IMR-90 (cell line): ENCODE measurements at regions not wholly inside any gene's neighbourhood (a gene's known extent, or its start where the extent isn't known, plus 50 kb on each side); places are given as distances from the start of the nearest gene placed in this dataset.
"Not testable (repeated sequence)": the region's sequence is repeated elsewhere in the genome, so short reads cannot be mapped to it uniquely, and the experiment has no call there.

ENCODE experiments used
- ATAC-seq: fragments of 200-7000 bp; cut with Tn5 transposase; 2 replicates; pipeline ENCODE4 v1.9.1; 2020; ENCODE audit warnings: low read depth, mild to moderate bottlenecking, moderate library complexity
- BruUV-seq: library from RNA; stranded (reverse); fragments of 400-500 nt; replicated peaks from 2 replicates; lab custom pipeline; 2021; lab: Mats Ljungman, UMichigan
- CTCF ChIA-PET: fragments of 300-600 bp; formaldehyde crosslinking; extraction: SDS; loops from one replicate; lab custom pipeline; 2021; ENCODE audit warnings: antibody characterized with exemption; lab: Yijun Ruan, JAX
- POLR2A ChIA-PET: fragments of 300-600 bp; sonication (Branson Sonifier 250); formaldehyde crosslinking; loops from one replicate; lab custom pipeline; 2022; ENCODE audit warnings: antibody characterized with exemption; ENCODE audit not compliant: unreplicated experiment; lab: Charles Lee
- DNase-seq: peaks from one replicate; pipeline ENCODE4 v3.0.0; 2013
- H2AFZ ChIP-seq: replicated peaks from 2 replicates; pipeline ENCODE3; 2013; ENCODE audit warnings: low read length, mild to moderate bottlenecking; ENCODE audit not compliant: poor library complexity
- H2AK5ac ChIP-seq: 2 replicates; pipeline ENCODE4 v1.6.1; 2013; ENCODE audit warnings: low read depth, low read length, inconsistent platforms
- H2AK9ac ChIP-seq: replicated peaks from 2 replicates; pipeline ENCODE3; 2013; ENCODE audit warnings: mild to moderate bottlenecking, low read depth, low read length, moderate library complexity; ENCODE audit not compliant: poor library complexity
- H2BK120ac ChIP-seq: 2 replicates; pipeline ENCODE4 v1.6.1; 2013; ENCODE audit warnings: low read depth, low read length, inconsistent platforms
- H2BK15ac ChIP-seq: 3 replicates; pipeline ENCODE4 v1.6.1; 2013; ENCODE audit warnings: low read depth, low read length, inconsistent platforms
- H2BK20ac ChIP-seq: 2 replicates; pipeline ENCODE4 v1.6.1; 2013; ENCODE audit warnings: low read depth, mild to moderate bottlenecking, inconsistent platforms, low read length, moderate library complexity
- H2BK5ac ChIP-seq: 2 replicates; pipeline ENCODE4 v1.6.1; 2013; ENCODE audit warnings: mild to moderate bottlenecking, low read depth, low read length, inconsistent platforms; ENCODE audit not compliant: poor library complexity, severe bottlenecking
- H3K14ac ChIP-seq: replicated peaks from 2 replicates; pipeline ENCODE4 v1.6.1; 2013; ENCODE audit warnings: low read depth, low read length, inconsistent platforms
- H3K18ac ChIP-seq: 2 replicates; pipeline ENCODE4 v1.6.1; 2013; ENCODE audit warnings: low read depth, low read length, control low read depth
- H3K23ac ChIP-seq: 2 replicates; pipeline ENCODE4 v1.6.1; 2013; ENCODE audit warnings: low read depth, low read length, inconsistent platforms
- H3K27ac ChIP-seq: 2 replicates; pipeline ENCODE4 v1.5.1; 2013; ENCODE audit warnings: mild to moderate bottlenecking, control low read depth, low read length; ENCODE audit not compliant: insufficient read depth
- H3K27me3 ChIP-seq: 2 replicates; pipeline ENCODE4 v1.6.1; 2013; ENCODE audit warnings: low read length; ENCODE audit not compliant: control insufficient read depth, insufficient read depth
- H3K36me3 ChIP-seq: 2 replicates; pipeline ENCODE4 v1.6.1; 2013; ENCODE audit warnings: low read length, mixed read lengths; ENCODE audit not compliant: control insufficient read depth, insufficient read depth
- H3K4ac ChIP-seq: 2 replicates; pipeline ENCODE4 v1.6.1; 2013; ENCODE audit warnings: low read depth, low read length, inconsistent platforms
- H3K4me1 ChIP-seq: 2 replicates; pipeline ENCODE4 v1.6.1; 2013; ENCODE audit warnings: low read length, mixed read lengths; ENCODE audit not compliant: control insufficient read depth, insufficient read depth
- H3K4me2 ChIP-seq: 2 replicates; pipeline ENCODE4 v1.6.1; 2013; ENCODE audit warnings: low read depth, mild to moderate bottlenecking, control low read depth, low read length, moderate library complexity
- H3K4me3 ChIP-seq: 2 replicates; pipeline ENCODE4 v1.5.1; 2013; ENCODE audit warnings: low read depth, mild to moderate bottlenecking, control low read depth, low read length, moderate library complexity; ENCODE audit not compliant: insufficient read depth
- H3K56ac ChIP-seq: 2 replicates; pipeline ENCODE4 v1.6.1; 2013; ENCODE audit warnings: low read length, inconsistent platforms; ENCODE audit not compliant: insufficient read depth; ENCODE audit errors: extremely low read depth
- H3K79me1 ChIP-seq, 2 experiments: 2 replicates each; pipeline ENCODE4 v1.6.1; 2013; ENCODE audit warnings: low read length in 2 of 2, inconsistent platforms in 1 of 2, low read depth in 1 of 2
- H3K9ac ChIP-seq: 2 replicates; pipeline ENCODE4 v1.6.1; 2013; ENCODE audit warnings: low read depth, low read length, control low read depth
- H3K9me1 ChIP-seq: 2 replicates; pipeline ENCODE4 v1.6.1; 2013; ENCODE audit warnings: low read length, inconsistent platforms; ENCODE audit not compliant: insufficient read depth
- H3K9me3 ChIP-seq: 2 replicates; pipeline ENCODE4 v1.6.1; 2013; ENCODE audit warnings: low read length; ENCODE audit not compliant: control insufficient read depth, insufficient read depth
- H4K20me1 ChIP-seq: 2 replicates; pipeline ENCODE4 v1.6.1; 2013; ENCODE audit warnings: low read length, inconsistent platforms; ENCODE audit not compliant: insufficient read depth
- H4K5ac ChIP-seq: 2 replicates; pipeline ENCODE4 v1.6.1; 2013; ENCODE audit warnings: mild to moderate bottlenecking, low read depth, low read length, control low read depth
- H4K8ac ChIP-seq, 2 experiments: 2 replicates each; pipeline ENCODE4 v1.6.1; 2013; ENCODE audit warnings: low read depth in 2 of 2, low read length in 2 of 2, control low read depth in 1 of 2, inconsistent platforms in 1 of 2
- H4K91ac ChIP-seq: 2 replicates; pipeline ENCODE4 v1.6.1; 2013; ENCODE audit warnings: low read depth, low read length, inconsistent platforms; ENCODE audit not compliant: insufficient read depth
- WGBS, 2 experiments: methylation state at CpG; one replicate each; pipeline versions ENCODE4 v1.1.5 to v1.1.7; 2013; ENCODE audit warnings: missing lambda C conversion rate in 2 of 2; ENCODE audit not compliant: insufficient read length in 1 of 2; ENCODE audit errors: extremely low coverage in 2 of 2; 5-methylcytosine and 5-hydroxymethylcytosine counted together
- dilution Hi-C: fragments of 300-500 bp; cut with HindIII; formaldehyde crosslinking; loops from one replicate; pipeline ENCODE4 v1.14.3; 2018; ENCODE audit warnings: low sequenced_read_pairs; ENCODE audit not compliant: unreplicated experiment
- in situ Hi-C: fragments of 300-500 bp; cut with MboI; formaldehyde crosslinking; loops from 3 replicates; pipeline ENCODE4 v1.14.3; 2019; ENCODE audit warnings: low sequenced_read_pairs, inconsistent platforms, mixed read lengths
- intact Hi-C: fragments of 100-400 bp; cut with micrococcal nuclease; formaldehyde crosslinking; loops from 2 replicates; pipeline ENCODE4 v1.10.0; 2022

DNA sequence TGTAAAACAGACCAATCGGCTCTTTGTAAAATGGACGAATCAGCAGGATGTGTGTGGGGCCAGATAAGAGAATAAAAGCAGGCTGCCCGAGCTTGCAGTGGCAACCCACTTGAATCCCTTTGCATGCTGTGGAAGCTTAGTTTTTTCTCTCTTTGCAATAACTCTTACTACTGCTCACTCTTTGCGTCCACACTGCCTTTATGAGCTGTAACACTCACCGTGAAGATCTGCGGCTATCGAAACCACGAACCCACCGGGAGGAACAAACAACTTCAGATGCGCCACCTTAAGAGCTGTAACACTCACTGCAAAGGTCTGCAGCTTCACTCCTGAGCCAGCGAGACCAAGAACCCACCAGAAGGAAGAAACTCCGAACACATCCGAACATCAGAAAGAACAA lies 722.7 kb downstream of the DIAPH3 start:
- in situ Hi-C loops = loop anchor here (10.0 kb wide), 1 partner anchor 64 kb away; no protein-coding TSS in a partner anchor
- H2BK120ac ChIP-seq, H2AFZ ChIP-seq, ATAC-seq, H3K36me3 ChIP-seq, CTCF ChIA-PET, H3K4me1 ChIP-seq, H4K20me1 ChIP-seq, H2BK5ac ChIP-seq, intact Hi-C loops, POLR2A ChIA-PET, DNase-seq, H2BK20ac ChIP-seq, H3K9me3 ChIP-seq, H3K18ac ChIP-seq, H3K56ac ChIP-seq, H4K5ac ChIP-seq, H3K14ac ChIP-seq, H2BK15ac ChIP-seq, H4K8ac ChIP-seq, H3K27me3 ChIP-seq, H2AK9ac ChIP-seq, H2AK5ac ChIP-seq, H3K23ac ChIP-seq, H3K9me1 ChIP-seq, H3K9ac ChIP-seq, dilution Hi-C loops, H3K4me2 ChIP-seq, H3K27ac ChIP-seq, H3K4me3 ChIP-seq, H3K79me1 ChIP-seq, H4K91ac ChIP-seq, BruUV-seq, H3K4ac ChIP-seq: not testable (repeated sequence)
- WGBS, 2 experiments = no CpG with 5 or more reads among the region's 13 CpGs
